HCT116 (cell line): ENCODE measurements at regions not wholly inside any gene's neighbourhood (a gene's known extent, or its start where the extent isn't known, plus 50 kb on each side); places are given as distances from the start of the nearest gene placed in this dataset.

Source experiments
- CTCF ChIP-seq, 3 experiments: fragments of 200-600 bp in 1 of 3; sonication (generic) in 1 of 3; IDR thresholded peaks in 2 of 3; conservative IDR thresholded peaks in 1 of 3; 2 replicates each; pipeline ENCODE4 v1.5.1; 2012 to 2017; ENCODE audit warnings: low read depth in 2 of 3, low read length in 2 of 3, antibody characterized with exemption in 1 of 3, borderline replicate concordance in 1 of 3, control low read depth in 1 of 3, mild to moderate bottlenecking in 1 of 3, mixed read lengths in 1 of 3, mixed run types in 1 of 3, moderate library complexity in 1 of 3; ENCODE audit not compliant: insufficient read depth in 1 of 3
- ELF1 ChIP-seq: IDR thresholded peaks from 2 replicates; pipeline ENCODE4 v1.6.1; 2012; ENCODE audit warnings: low read depth, borderline replicate concordance
- EZH2phosphoT487 ChIP-seq: fragments of 200-600 bp; IDR thresholded peaks from 2 replicates; pipeline ENCODE4 v1.6.1; 2018; ENCODE audit warnings: antibody characterized with exemption, borderline replicate concordance
- JUND ChIP-seq: IDR thresholded peaks from 2 replicates; pipeline ENCODE4 v1.6.1; 2012
- POLR2A ChIP-seq: IDR thresholded peaks from 2 replicates; pipeline ENCODE4 v1.7.0; 2011; ENCODE audit warnings: borderline replicate concordance; ENCODE audit not compliant: insufficient read depth, insufficient read length; ENCODE audit errors: extremely low read depth

- TF ChIP-seq POLR2A = no peak
- no peak for TF ChIP-seq EZH2phosphoT487
- TF ChIP-seq JUND = no peak
- no peak for TF ChIP-seq ELF1
- TF ChIP-seq CTCF (IDR thresholded peaks at IDR 0.05 in 2 of 3, conservative IDR thresholded peaks at IDR 0.05 in 1 of 3; ENCODE audit: borderline replicate concordance in 1 of 3, insufficient read depth in 1 of 3, low read depth in 2 of 3, low read length in 2 of 3) = no peak
Measured at GRCh38 chr5:4781299-4781698, 358.8 kb upstream of the ADAMTS16 start.
